ENCODE measurements at regions not wholly inside any gene's neighbourhood (a gene's known extent, or its start where the extent isn't known, plus 50 kb on each side); places are given as distances from the start of the nearest gene placed in this dataset.
A peak's percentile ranks its signal among the peaks of the same experiment; 100 is the strongest.

- BruUV-seq (replicated peaks): no TSS peak
- POLR2A ChIA-PET: no interaction called here
- no peak overlapping the region for H3K4me3 ChIP-seq (replicated peaks in 1 of 2; ENCODE audit: low read depth in 1 of 2, low read length in 2 of 2)
- no peaks in the 10 kb centered on the region for H3K9me3 ChIP-seq (ENCODE audit: control insufficient read depth in 1 of 2, insufficient read depth in 1 of 2, low read depth in 1 of 2, low read length in 2 of 2)
- RAD21 ChIA-PET (ENCODE audit: low non-redundant PET in 1 of 2, low total read pairs in 2 of 2, uncharacterized antibody in 2 of 2, unreplicated experiment in 2 of 2): no interaction called here
- H4K20me1 ChIP-seq (ENCODE audit: insufficient read depth): no peaks in the 10 kb centered on the region
- H3K4me2 ChIP-seq (ENCODE audit: low read length): no peak overlapping the region
- no peaks in the 10 kb centered on the region for H3K4me1 ChIP-seq (ENCODE audit: control insufficient read depth in 1 of 2, insufficient read depth in 2 of 2, low read length in 2 of 2)
- no peaks in the 10 kb centered on the region for H3K79me2 ChIP-seq (ENCODE audit: insufficient read depth, low read length)
- H3K36me3 ChIP-seq (ENCODE audit: control insufficient read depth in 1 of 2, insufficient read depth in 2 of 2, low read length in 2 of 2): no peaks in the 10 kb centered on the region
- H2AFZ ChIP-seq (ENCODE audit: low read depth, low read length, poor library complexity, severe bottlenecking): peak overlapping the region; percentile 42
- no peak overlapping the region for H3K27ac ChIP-seq (ENCODE audit: low read depth, low read length)
- no peaks in the 10 kb centered on the region for H3K9me2 ChIP-seq (ENCODE audit: insufficient read depth)
- no peaks in the 10 kb centered on the region for H3K27me3 ChIP-seq (ENCODE audit: insufficient read depth, low read length)
- TF ChIP-seq ZNF274 (IDR thresholded peaks at IDR 0.05; ENCODE audit: low read depth, low read length): no peak
- TF ChIP-seq CEBPB (IDR thresholded peaks at IDR 0.05; ENCODE audit: low read depth): no peak
- TF ChIP-seq POLR2AphosphoS5 (IDR thresholded peaks at IDR 0.05; ENCODE audit: low read depth, low read length): no peak
- TF ChIP-seq ELF1 (IDR thresholded peaks at IDR 0.05; ENCODE audit: borderline replicate concordance, low read depth): no peak
- TF ChIP-seq POLR2A (IDR thresholded peaks at IDR 0.05; ENCODE audit: borderline replicate concordance, extremely low read depth, insufficient read depth, insufficient read length): no peak
- TF ChIP-seq SIN3A (IDR thresholded peaks at IDR 0.05; ENCODE audit: low read depth): no peak
- TF ChIP-seq YY1 (IDR thresholded peaks at IDR 0.05; ENCODE audit: extremely low read depth, insufficient replicate concordance, low read depth, low read length): no peak
- TF ChIP-seq EGR1 (IDR thresholded peaks at IDR 0.05; ENCODE audit: low read depth): no peak
- no peak for TF ChIP-seq TCF7L2 (IDR thresholded peaks at IDR 0.05; ENCODE audit: borderline replicate concordance, extremely low read depth, insufficient read depth, insufficient read length)
- no peak for TF ChIP-seq ZFX (IDR thresholded peaks at IDR 0.05)
- TF ChIP-seq EZH2phosphoT487 (IDR thresholded peaks at IDR 0.05; ENCODE audit: borderline replicate concordance): no peak
- no peak for TF ChIP-seq MAX (IDR thresholded peaks at IDR 0.05)
- no peak for TF ChIP-seq EZH2 (IDR thresholded peaks at IDR 0.05)
- intact Hi-C loops (cut with micrococcal nuclease): no loop called here
- no peak overlapping the region for H3K9ac ChIP-seq (ENCODE audit: low read length)
- DNase-seq (ENCODE audit: low read depth, low spot score): no peak
- CTCF ChIA-PET: no interaction called here
- ATAC-seq: no peak
Measured at GRCh38 chr5:104628911-104629310, 1066.3 kb upstream of the NUDT12 start.

- ChIA-PET POLR2A (no interaction called here), RAD21 (ENCODE audit: low non-redundant PET in 1 of 2, low total read pairs in 2 of 2, uncharacterized antibody in 2 of 2, unreplicated experiment in 2 of 2) (no interaction called here), CTCF (no interaction called here)
- H3K79me2 ChIP-seq (ENCODE audit: insufficient read depth, low read length): no peaks in the 10 kb centered on the region
- H3K4me3 ChIP-seq (replicated peaks in 1 of 2; ENCODE audit: low read depth in 1 of 2, low read length in 2 of 2): no peak overlapping the region
- no peak overlapping the region for H3K9ac ChIP-seq (ENCODE audit: low read length)
- no TSS peak for BruUV-seq (replicated peaks)
- H4K20me1 ChIP-seq (ENCODE audit: insufficient read depth): no peaks in the 10 kb centered on the region
- no peaks in the 10 kb centered on the region for H3K27me3 ChIP-seq (ENCODE audit: insufficient read depth, low read length)
- H3K27ac ChIP-seq (ENCODE audit: low read depth, low read length): no peak overlapping the region
- H3K36me3 ChIP-seq (ENCODE audit: control insufficient read depth in 1 of 2, insufficient read depth in 2 of 2, low read length in 2 of 2): no peaks in the 10 kb centered on the region
- TF ChIP-seq EGR1 (IDR thresholded peaks at IDR 0.05; ENCODE audit: low read depth) (no peak), EZH2phosphoT487 (IDR thresholded peaks at IDR 0.05; ENCODE audit: borderline replicate concordance) (no peak), POLR2A (IDR thresholded peaks at IDR 0.05; ENCODE audit: borderline replicate concordance, extremely low read depth, insufficient read depth, insufficient read length) (no peak), FOSL1 (IDR thresholded peaks at IDR 0.05; ENCODE audit: low read depth) (no peak), SP1 (IDR thresholded peaks at IDR 0.05; ENCODE audit: low read depth) (no peak), SRF (IDR thresholded peaks at IDR 0.05; ENCODE audit: low read depth) (no peak), ZFX (IDR thresholded peaks at IDR 0.05) (no peak), ATF3 (IDR thresholded peaks at IDR 0.05) (no peak), CTCF (IDR thresholded peaks at IDR 0.05 in 2 of 3, conservative IDR thresholded peaks at IDR 0.05 in 1 of 3; ENCODE audit: borderline replicate concordance in 1 of 3, insufficient read depth in 1 of 3, low read depth in 2 of 3, low read length in 2 of 3) (no peak), ELF1 (IDR thresholded peaks at IDR 0.05; ENCODE audit: borderline replicate concordance, low read depth) (no peak), ZNF274 (IDR thresholded peaks at IDR 0.05; ENCODE audit: low read depth, low read length) (no peak), CBX3 (IDR thresholded peaks at IDR 0.05; ENCODE audit: low read depth) (no peak)
- H3K9me2 ChIP-seq (ENCODE audit: insufficient read depth): no peaks in the 10 kb centered on the region
- no peak overlapping the region for H3K4me2 ChIP-seq (ENCODE audit: low read length)
- H3K4me1 ChIP-seq (ENCODE audit: control insufficient read depth in 1 of 2, insufficient read depth in 2 of 2, low read length in 2 of 2): no peaks in the 10 kb centered on the region
- no peak overlapping the region for H2AFZ ChIP-seq (ENCODE audit: low read depth, low read length, poor library complexity, severe bottlenecking)
- DNase-seq (ENCODE audit: low read depth, low spot score) (no peak), ATAC-seq (no peak)
- H3K9me3 ChIP-seq (ENCODE audit: control insufficient read depth in 1 of 2, insufficient read depth in 1 of 2, low read depth in 1 of 2, low read length in 2 of 2): no peaks in the 10 kb centered on the region
- intact Hi-C loops (cut with micrococcal nuclease): no loop called here
Measured at GRCh38 chr5:104626122-104626521, 1063.5 kb upstream of the NUDT12 start.

All from HCT116 (cell line).